ENCODE measurements at regions not wholly inside any gene's neighbourhood (a gene's known extent, or its start where the extent isn't known, plus 50 kb on each side); places are given as distances from the start of the nearest gene placed in this dataset.
"Not testable (repeated sequence)": the region's sequence is repeated elsewhere in the genome, so short reads cannot be mapped to it uniquely, and the experiment has no call there.

DNA sequence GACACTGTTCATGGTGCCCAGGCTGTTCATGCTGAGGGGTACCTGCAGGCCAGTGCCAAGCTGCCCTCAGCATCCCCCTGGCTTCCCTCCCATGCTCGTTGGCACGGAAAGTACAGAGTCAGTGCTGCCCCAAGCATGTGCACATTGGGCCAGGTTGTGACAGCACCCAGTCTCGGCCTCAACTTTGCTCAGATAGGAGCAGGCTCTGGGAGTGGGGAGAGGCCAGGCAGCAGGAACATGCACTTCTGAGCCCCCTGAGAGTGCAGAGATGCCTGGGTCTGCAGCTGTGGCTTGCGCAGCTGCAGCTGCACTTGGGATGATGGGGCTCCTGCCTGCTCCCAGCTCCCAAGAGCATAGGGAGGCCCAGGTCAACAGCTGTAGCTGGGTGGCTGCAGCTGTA is 966.4 kb upstream of the NCAM2 start:
- Histone ChIP-seq H3K27ac (ENCODE audit: low read length) (no peak overlapping the region), H3K4me3 (ENCODE audit: low read length) (no peak overlapping the region), H3K9me3 (ENCODE audit: control insufficient read depth, low read depth, low read length) (no peaks in the 10 kb centered on the region), H3K4me1 (ENCODE audit: control insufficient read depth, insufficient read depth, low read length) (no peaks in the 10 kb centered on the region), H3K36me3 (ENCODE audit: control insufficient read depth, insufficient read depth, low read length) (no peaks in the 10 kb centered on the region), H3K27me3 (ENCODE audit: control insufficient read depth, insufficient read depth, low read length) (no peaks in the 10 kb centered on the region)
- no CpG with 5 or more reads among the region's 4 CpGs for WGBS (ENCODE audit: insufficient coverage, low lambda C conversion rate)
- no peak for DNase-seq

DNA sequence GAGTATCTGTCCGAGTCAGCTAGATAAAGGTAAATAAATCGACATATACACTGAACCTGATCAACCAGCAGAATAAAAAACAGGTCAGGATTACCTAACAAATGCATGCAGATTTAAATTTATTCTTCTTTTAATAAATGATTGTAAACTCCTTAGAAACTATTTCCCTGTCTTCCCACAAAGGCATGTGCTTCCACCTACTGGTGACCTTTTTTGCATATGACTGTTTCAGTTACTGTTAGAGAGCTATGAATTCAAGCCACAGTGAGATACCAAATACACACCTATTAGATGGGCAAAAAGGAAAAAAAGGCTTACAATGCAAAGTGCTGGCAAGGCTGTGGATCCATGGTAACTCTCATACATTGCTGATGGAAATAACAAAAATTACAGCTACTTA is 957.4 kb upstream of the NCAM2 start:
- 80% methylated on average over 1 of the region's 2 CpGs for WGBS (ENCODE audit: insufficient coverage, low lambda C conversion rate)
- H3K9me3 ChIP-seq (ENCODE audit: control insufficient read depth, low read depth, low read length) = no peaks in the 10 kb centered on the region
- peak; percentile 11 to 38 for DNase-seq

DNA sequence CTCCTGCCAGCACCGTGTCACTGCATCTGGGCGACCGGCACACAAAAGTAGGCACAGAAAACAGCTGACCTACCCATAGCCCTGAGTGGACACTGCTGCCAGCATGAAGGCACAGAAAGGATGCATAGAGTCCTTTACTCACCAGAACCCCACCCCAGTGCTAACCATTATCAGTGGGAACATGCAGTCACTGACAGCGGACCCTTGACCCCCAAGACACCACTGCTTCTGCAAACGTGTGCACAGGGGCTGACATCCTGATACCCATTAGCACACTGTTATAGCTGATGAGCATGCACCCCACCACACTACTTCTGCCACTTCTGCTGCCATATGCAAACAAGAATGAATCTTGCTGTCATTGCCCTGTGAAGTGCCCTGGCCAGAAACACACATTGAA is 953.0 kb upstream of the NCAM2 start:
- no peaks in the 10 kb centered on the region for H3K4me1 ChIP-seq (ENCODE audit: control insufficient read depth, insufficient read depth, low read length)
- no peaks in the 10 kb centered on the region for H3K36me3 ChIP-seq (ENCODE audit: control insufficient read depth, insufficient read depth, low read length)
- no peak overlapping the region for H3K4me3 ChIP-seq (ENCODE audit: low read length)
- H3K27me3 ChIP-seq (ENCODE audit: control insufficient read depth, insufficient read depth, low read length) = no peaks in the 10 kb centered on the region
- no peaks in the 10 kb centered on the region for H3K9me3 ChIP-seq (ENCODE audit: control insufficient read depth, low read depth, low read length)
- DNase-seq = no peak
- H3K27ac ChIP-seq (ENCODE audit: low read length) = no peak overlapping the region
- no CpG with 5 or more reads among the region's 5 CpGs for WGBS (ENCODE audit: insufficient coverage, low lambda C conversion rate)

More for the DNA sequence above, 957.4 kb upstream of the NCAM2 start:
- Histone ChIP-seq H3K4me3 (ENCODE audit: low read length) (no peak overlapping the region), H3K36me3 (ENCODE audit: control insufficient read depth, insufficient read depth, low read length) (no peaks in the 10 kb centered on the region), H3K27ac (ENCODE audit: low read length) (no peak overlapping the region), H3K27me3 (ENCODE audit: control insufficient read depth, insufficient read depth, low read length) (no peaks in the 10 kb centered on the region), H3K4me1 (ENCODE audit: control insufficient read depth, insufficient read depth, low read length) (no peaks in the 10 kb centered on the region)

DNA sequence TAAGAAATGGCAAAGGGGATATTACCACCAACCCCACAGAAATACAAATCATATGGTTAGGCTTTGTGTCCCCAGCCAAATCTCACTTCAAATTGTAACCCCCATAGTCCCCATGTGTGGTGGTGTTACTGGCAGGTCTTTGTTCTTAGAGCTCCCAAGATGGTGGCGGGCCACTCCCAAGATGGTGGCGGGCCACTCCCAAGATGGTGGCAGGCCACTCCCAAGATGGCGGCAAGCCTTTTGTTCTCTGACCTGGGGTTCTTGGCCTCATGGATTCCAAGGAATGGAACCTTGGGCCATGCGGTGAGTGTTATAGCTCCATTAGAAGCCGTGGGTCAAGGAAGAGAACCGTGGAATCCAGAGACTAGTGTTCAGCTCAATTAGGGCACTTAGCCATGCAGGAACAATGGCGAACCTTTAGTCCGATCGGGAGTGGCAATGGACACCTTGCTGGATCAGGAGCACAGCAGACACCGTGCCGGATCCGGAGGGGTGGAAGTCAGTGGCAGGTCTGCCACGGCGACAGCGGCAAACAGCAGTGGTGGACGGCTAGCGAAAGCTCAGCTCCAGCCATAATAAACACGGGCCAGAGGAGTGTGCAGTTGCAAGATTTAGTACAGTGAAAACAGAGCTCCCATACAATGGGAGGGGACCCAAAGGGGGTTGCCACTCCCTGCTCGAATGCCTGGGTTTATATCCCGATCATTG is 949.9 kb upstream of the NCAM2 start:
- not testable (repeated sequence) for DNase-seq; H3K4me3 ChIP-seq (ENCODE audit: low read length); H3K27me3 ChIP-seq (ENCODE audit: control insufficient read depth, insufficient read depth, low read length); H3K27ac ChIP-seq (ENCODE audit: low read length); H3K4me1 ChIP-seq (ENCODE audit: control insufficient read depth, insufficient read depth, low read length); H3K9me3 ChIP-seq (ENCODE audit: control insufficient read depth, low read depth, low read length); H3K36me3 ChIP-seq (ENCODE audit: control insufficient read depth, insufficient read depth, low read length)
- WGBS (ENCODE audit: insufficient coverage, low lambda C conversion rate) = no CpG with 5 or more reads among the region's 20 CpGs

DNA sequence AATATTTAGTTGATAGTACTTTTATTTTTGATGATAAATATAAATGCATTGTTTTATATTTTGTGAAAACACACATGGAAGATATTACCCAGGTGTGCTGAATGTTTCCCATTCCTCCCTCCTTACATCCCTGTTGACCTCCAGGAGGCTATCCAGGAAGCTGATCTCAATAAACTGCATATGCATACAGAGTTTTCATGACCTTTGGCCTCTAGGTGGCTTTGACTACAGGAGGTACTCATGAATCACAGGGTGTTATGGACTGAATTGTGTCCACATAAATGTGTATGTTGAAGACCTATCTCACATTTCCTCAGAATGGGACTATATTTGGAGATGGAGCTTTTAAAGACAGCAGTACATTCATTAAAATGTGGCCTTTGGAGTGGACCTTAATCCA is 914.9 kb upstream of the NCAM2 start:
- H3K27ac ChIP-seq (ENCODE audit: low read length) = no peak overlapping the region
- no peak for DNase-seq
- H3K27me3 ChIP-seq (ENCODE audit: control insufficient read depth, insufficient read depth, low read length) = no peaks in the 10 kb centered on the region
- H3K4me3 ChIP-seq (ENCODE audit: low read length) = no peak overlapping the region
- no peaks in the 10 kb centered on the region for H3K36me3 ChIP-seq (ENCODE audit: control insufficient read depth, insufficient read depth, low read length)
- no peaks in the 10 kb centered on the region for H3K9me3 ChIP-seq (ENCODE audit: control insufficient read depth, low read depth, low read length)
- no peaks in the 10 kb centered on the region for H3K4me1 ChIP-seq (ENCODE audit: control insufficient read depth, insufficient read depth, low read length)

DNA sequence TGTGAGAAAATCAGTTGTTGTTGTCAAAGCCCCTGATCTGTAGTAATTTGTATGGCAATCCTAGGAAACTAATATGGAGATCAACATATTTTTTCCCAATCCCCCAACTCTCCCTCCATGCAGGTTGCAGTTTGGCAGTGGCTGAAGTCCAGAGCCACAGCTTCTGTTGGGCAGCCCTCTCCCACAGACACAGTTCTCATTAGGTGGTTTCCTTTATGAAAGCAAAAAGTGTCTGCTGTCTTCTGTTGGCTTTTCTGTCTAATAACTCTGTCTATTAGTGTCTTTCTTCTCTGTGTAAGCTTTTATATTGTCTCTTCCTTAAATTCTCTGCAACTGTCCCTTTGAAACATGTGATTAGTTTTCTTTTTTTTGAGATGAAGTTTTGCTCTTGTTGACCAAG is 914.3 kb upstream of the NCAM2 start:
- Histone ChIP-seq H3K27me3 (ENCODE audit: control insufficient read depth, insufficient read depth, low read length) (no peaks in the 10 kb centered on the region), H3K4me3 (ENCODE audit: low read length) (no peak overlapping the region), H3K9me3 (ENCODE audit: control insufficient read depth, low read depth, low read length) (no peaks in the 10 kb centered on the region), H3K27ac (ENCODE audit: low read length) (no peak overlapping the region), H3K36me3 (ENCODE audit: control insufficient read depth, insufficient read depth, low read length) (no peaks in the 10 kb centered on the region), H3K4me1 (ENCODE audit: control insufficient read depth, insufficient read depth, low read length) (no peaks in the 10 kb centered on the region)
- no peak for DNase-seq

DNA sequence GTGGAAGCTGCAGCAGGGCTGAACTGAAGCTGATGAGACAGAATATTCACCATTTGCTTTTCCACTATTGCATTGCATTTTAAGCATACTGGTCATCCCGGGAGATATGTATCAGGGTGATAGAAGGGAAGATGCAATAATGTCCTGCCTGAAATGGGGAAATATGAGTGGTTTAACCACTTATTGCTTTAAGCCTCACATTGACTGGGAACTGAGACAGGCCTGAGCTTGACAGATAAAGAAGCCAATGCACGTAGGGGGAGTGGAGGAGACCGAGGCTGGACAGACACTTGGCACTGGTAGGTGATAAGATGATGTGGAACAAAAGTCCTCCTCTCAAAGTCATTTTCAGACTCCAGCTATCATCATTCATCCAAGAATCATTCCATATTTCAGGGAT is 911.7 kb upstream of the NCAM2 start:
- H3K27ac ChIP-seq (ENCODE audit: low read length) = no peak overlapping the region
- no peaks in the 10 kb centered on the region for H3K4me1 ChIP-seq (ENCODE audit: control insufficient read depth, insufficient read depth, low read length)
- H3K4me3 ChIP-seq (ENCODE audit: low read length) = no peak overlapping the region
- H3K27me3 ChIP-seq (ENCODE audit: control insufficient read depth, insufficient read depth, low read length) = no peaks in the 10 kb centered on the region
- no CpG with 5 or more reads among the region's 3 CpGs for WGBS (ENCODE audit: insufficient coverage, low lambda C conversion rate)
- no peaks in the 10 kb centered on the region for H3K36me3 ChIP-seq (ENCODE audit: control insufficient read depth, insufficient read depth, low read length)
- DNase-seq = no peak
- no peaks in the 10 kb centered on the region for H3K9me3 ChIP-seq (ENCODE audit: control insufficient read depth, low read depth, low read length)

DNA sequence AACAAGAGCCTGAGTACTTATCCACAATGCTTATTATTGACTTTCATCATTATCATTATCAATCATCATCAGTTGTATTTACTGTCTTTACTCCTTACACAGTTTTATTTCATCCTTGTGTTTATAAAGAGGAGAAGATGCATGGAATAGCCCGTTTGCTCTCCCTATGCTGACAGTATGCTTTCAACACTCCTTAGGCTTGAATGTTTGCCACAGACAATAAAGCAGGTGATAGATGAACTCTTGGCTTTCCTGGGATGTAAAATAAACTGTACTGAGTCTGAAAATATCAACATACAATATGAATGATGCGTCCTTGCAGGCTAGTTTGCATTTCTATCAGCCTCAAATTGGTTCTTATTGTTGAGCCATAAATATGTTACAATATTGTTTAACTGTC is 891.8 kb upstream of the NCAM2 start:
- no peak overlapping the region for H3K27ac ChIP-seq (ENCODE audit: low read length)
- no peaks in the 10 kb centered on the region for H3K27me3 ChIP-seq (ENCODE audit: control insufficient read depth, insufficient read depth, low read length)
- WGBS (ENCODE audit: insufficient coverage, low lambda C conversion rate) = no CpG with 5 or more reads among the region's 2 CpGs
- no peaks in the 10 kb centered on the region for H3K4me1 ChIP-seq (ENCODE audit: control insufficient read depth, insufficient read depth, low read length)
- DNase-seq = no peak
- H3K4me3 ChIP-seq (ENCODE audit: low read length) = no peak overlapping the region
- H3K36me3 ChIP-seq (ENCODE audit: control insufficient read depth, insufficient read depth, low read length) = no peaks in the 10 kb centered on the region
- no peaks in the 10 kb centered on the region for H3K9me3 ChIP-seq (ENCODE audit: control insufficient read depth, low read depth, low read length)

DNA sequence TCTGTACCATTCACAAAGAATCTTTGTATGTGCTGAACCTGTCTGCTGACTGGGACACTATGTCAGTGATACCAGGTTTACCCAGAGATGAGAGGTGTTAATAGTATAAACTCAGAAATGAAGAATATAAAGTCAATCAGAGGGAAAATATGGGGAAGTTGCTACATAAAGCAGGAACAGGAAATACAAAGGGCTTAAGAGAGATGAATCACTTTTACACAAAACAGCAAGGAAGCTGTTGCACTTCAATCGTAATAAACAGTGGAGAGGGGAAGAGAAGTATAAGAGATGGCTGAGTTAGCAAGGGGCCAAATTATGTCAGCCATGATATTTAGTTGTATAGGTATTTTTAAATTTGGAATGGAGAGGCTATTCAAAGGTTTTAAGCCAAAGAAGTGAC is 890.2 kb upstream of the NCAM2 start:
- WGBS (ENCODE audit: insufficient coverage, low lambda C conversion rate) = no CpG with 5 or more reads among the region's 1 CpG
- no peak for DNase-seq
- Histone ChIP-seq H3K27me3 (ENCODE audit: control insufficient read depth, insufficient read depth, low read length) (no peaks in the 10 kb centered on the region), H3K4me1 (ENCODE audit: control insufficient read depth, insufficient read depth, low read length) (no peaks in the 10 kb centered on the region), H3K9me3 (ENCODE audit: control insufficient read depth, low read depth, low read length) (no peaks in the 10 kb centered on the region), H3K27ac (ENCODE audit: low read length) (no peak overlapping the region), H3K4me3 (ENCODE audit: low read length) (no peak overlapping the region), H3K36me3 (ENCODE audit: control insufficient read depth, insufficient read depth, low read length) (no peaks in the 10 kb centered on the region)

DNA sequence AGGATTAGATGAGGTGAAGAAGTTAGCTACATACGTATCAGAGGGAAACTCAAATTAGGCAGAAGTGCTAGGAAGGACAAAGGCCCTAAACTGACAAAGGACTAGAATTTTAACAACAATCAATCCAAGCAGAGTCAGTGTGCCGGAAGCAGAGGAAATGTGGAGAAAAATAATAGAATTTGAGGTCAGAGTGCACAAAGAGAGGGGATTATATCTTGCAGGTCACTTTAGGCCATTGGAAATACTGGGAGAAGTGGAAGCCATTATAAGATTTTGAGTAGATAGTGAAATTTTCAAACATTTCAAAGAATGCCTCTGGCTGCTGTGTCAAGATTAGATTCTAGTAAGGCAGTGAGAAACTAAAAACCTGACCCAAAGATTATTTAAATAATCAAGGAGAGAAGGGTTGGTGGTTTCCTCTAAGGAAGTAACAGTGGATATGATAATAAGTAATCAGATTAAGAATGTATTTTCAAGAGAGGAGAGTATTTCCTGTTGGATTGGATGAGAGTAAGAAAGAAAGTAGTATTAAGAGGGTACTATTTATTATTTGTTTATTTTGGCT is 889.2 kb upstream of the NCAM2 start:
- 88% methylated on average over 2 of the region's 2 CpGs for WGBS (ENCODE audit: insufficient coverage, low lambda C conversion rate)
- no peaks in the 10 kb centered on the region for H3K9me3 ChIP-seq (ENCODE audit: control insufficient read depth, low read depth, low read length)
- no peaks in the 10 kb centered on the region for H3K27me3 ChIP-seq (ENCODE audit: control insufficient read depth, insufficient read depth, low read length)
- no peak overlapping the region for H3K4me3 ChIP-seq (ENCODE audit: low read length)
- H3K27ac ChIP-seq (ENCODE audit: low read length) = no peak overlapping the region
- H3K4me1 ChIP-seq (ENCODE audit: control insufficient read depth, insufficient read depth, low read length) = no peaks in the 10 kb centered on the region
- H3K36me3 ChIP-seq (ENCODE audit: control insufficient read depth, insufficient read depth, low read length) = no peaks in the 10 kb centered on the region
- no peak for DNase-seq

DNA sequence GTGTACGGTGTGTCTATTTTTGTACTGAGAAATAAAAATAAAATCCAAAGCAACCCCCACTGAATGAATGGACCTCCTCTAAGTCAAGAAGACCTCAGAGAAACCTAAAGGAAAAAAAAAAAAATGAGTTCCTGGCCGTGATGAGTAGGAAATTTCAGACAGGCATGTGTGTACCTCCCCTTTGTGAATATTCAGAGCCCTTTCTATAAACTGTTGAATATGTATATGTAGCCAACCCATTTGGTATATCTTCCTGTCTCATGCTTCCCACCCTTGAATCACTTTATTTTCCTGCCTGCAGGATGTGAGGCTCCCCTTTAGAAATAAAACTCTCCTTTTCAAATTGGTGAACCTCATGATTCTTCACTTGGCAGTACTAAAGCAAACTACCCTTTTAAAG is 887.8 kb upstream of the NCAM2 start:
- WGBS (ENCODE audit: insufficient coverage, low lambda C conversion rate) = 90% methylated on average over 2 of the region's 2 CpGs
- H3K27me3 ChIP-seq (ENCODE audit: control insufficient read depth, insufficient read depth, low read length) = no peaks in the 10 kb centered on the region
- H3K4me1 ChIP-seq (ENCODE audit: control insufficient read depth, insufficient read depth, low read length) = no peaks in the 10 kb centered on the region
- no peak for DNase-seq
- no peaks in the 10 kb centered on the region for H3K9me3 ChIP-seq (ENCODE audit: control insufficient read depth, low read depth, low read length)
- H3K4me3 ChIP-seq (ENCODE audit: low read length) = no peak overlapping the region
- no peak overlapping the region for H3K27ac ChIP-seq (ENCODE audit: low read length)
- no peaks in the 10 kb centered on the region for H3K36me3 ChIP-seq (ENCODE audit: control insufficient read depth, insufficient read depth, low read length)
